PFSK-1 (cell line): ENCODE measurements at regions not wholly inside any gene's neighbourhood (a gene's known extent, or its start where the extent isn't known, plus 50 kb on each side); places are given as distances from the start of the nearest gene placed in this dataset.

Experiments used
- POLR2AphosphoS5 ChIP-seq: IDR thresholded peaks from 2 replicates; pipeline ENCODE4 v1.6.1; 2012; ENCODE audit warnings: low read depth, mild to moderate bottlenecking, control low read depth, low read length, moderate library complexity
- REST ChIP-seq, 2 experiments: IDR thresholded peaks; 2 replicates each; pipeline versions ENCODE4 v1.6.1 to v1.8.0; 2011 to 2012; ENCODE audit warnings: low read depth in 2 of 2, low read length in 2 of 2, control low read depth in 1 of 2, inconsistent platforms in 1 of 2, mild to moderate bottlenecking in 1 of 2, moderate library complexity in 1 of 2; ENCODE audit not compliant: insufficient read depth in 1 of 2
- TAF1 ChIP-seq: IDR thresholded peaks from 2 replicates; pipeline ENCODE4 v1.6.1; 2012; ENCODE audit warnings: low read length, control low read depth, borderline replicate concordance; ENCODE audit not compliant: insufficient read depth

- TF ChIP-seq TAF1 (no peak), REST (IDR thresholded peaks at IDR 0.05; ENCODE audit: insufficient read depth in 1 of 2, low read depth in 2 of 2, low read length in 2 of 2) (no peak), POLR2AphosphoS5 (no peak)
Measured at GRCh38 chr2:13607139-13607538, 890.4 kb downstream of the TRIB2 start.
